NCI-H2171 treated with DMSO at 0.1 percent for 48 hours (cell line): ENCODE measurements at regions not wholly inside any gene's neighbourhood (a gene's known extent, or its start where the extent isn't known, plus 50 kb on each side); places are given as distances from the start of the nearest gene placed in this dataset.
"Not testable (repeated sequence)": the region's sequence is repeated elsewhere in the genome, so short reads cannot be mapped to it uniquely, and the experiment has no call there.

Source experiments
- DNase-seq: peaks from one replicate; lab custom pipeline; 2025; lab: John Stamatoyannopoulos, UW

DNA sequence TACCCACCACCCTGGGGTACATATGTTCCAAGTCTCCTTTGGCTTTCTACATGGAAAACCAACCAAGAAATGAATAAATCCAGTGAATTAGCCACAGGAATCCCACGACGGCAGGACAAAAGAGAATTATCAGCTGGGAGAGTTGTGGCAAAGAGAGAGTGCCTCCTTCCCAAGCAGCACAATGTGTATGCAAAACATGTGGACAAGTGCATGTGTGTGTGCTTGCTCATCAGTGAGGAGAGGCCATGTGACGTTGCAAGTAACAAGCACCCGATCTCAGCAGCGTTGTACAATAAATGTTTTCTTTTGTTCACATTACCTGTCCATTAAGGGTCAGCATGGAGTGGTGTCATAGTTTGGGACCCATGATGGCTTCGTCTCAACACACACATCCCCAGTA lies 50.0 kb upstream of the EMX2 start:
- no peak for DNase-seq

- DNase-seq, result no peak
Measured at GRCh38 chr10:117488004-117488403, 54.5 kb upstream of the EMX2 start.

DNA sequence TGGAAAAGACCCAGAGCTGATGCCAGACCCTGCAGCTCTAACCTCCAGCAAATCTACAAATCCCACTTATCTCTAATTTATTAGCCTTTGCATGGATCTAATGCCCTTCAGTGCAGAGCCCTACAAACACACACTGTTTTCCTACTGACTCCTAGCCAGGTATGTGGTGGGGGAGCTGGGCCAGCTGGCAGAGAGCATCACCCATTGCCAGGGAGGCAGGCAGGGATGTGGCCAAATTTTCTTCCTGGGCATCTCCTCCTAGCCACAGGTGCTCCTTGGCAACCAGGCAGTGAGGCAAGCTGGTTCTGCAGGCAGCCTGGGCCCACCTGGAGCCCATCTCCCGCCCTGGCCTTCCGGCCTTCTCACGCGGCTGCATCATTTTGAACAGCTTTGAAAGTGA lies 55.9 kb upstream of the EMX2 start:
- DNase-seq, result no peak

DNA sequence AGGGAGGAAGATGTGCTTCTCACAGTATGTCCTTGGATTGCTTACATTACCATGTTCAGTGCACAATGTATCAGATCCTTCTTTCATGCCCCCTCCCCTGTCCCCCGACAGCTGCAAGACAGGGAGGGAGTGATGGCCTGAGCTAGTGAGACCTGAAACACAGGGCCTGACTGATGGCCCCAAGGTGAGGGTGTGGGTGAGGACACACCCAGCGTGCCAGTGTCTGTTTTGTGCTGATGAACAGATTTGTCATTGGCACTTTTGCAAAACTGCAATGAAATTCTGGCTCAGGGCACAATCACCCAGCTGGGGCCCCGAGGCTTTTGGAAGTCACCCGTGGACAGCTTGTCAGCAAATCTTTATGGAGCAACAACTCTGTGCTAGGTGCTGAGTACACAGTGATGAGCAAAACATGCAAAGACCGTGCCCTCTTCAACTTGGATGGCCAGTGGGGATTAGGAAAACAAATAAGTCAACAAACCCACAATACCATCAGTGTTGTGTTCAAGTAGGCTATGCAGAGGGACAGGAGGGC lies 59.4 kb upstream of the EMX2 start:
- DNase-seq, result no peak

- DNase-seq, result not testable (repeated sequence)
Measured at GRCh38 chr10:117481011-117481410, 61.5 kb upstream of the EMX2 start.

- DNase-seq, result no peak
Measured at GRCh38 chr10:117480097-117480496, 62.4 kb upstream of the EMX2 start.

DNA sequence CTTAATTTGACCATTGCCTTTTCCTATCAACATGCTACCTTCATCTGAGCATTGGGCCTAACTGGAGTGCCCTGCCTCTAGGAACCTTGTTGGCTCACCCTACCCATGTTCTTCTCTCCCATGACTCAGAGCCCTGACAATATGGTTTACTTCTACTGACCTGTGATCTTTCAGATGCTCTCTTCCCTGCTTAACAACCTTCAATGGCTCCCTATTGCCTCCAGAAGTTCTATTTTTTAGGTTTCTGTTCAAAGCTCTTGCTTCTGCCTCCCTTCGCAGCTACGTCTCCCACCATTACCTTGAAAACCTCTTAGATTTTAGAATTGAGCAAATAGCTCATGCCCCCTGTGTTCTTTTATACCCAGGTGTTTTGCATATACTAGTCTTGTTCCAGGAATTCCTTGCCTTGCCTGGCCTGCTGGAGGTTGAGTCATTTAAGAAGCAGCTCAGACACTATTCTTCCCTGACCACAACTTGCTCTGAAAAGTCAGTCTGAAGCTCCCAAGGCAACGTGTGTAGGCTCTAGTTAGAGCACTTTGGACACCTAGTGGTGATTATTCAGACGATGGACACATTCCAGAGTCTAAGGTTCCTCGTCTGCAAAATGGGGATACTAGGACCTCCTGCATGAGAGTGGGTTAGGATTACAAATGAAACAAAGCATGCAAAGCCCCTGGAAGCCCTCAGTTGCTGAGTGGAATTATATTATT lies 64.4 kb upstream of the EMX2 start:
- no peak for DNase-seq

GRCh38 chr10:117477211-117477947 lies 65.2 kb upstream of the EMX2 start:
- no peak for DNase-seq

GRCh38 chr10:117476716-117477115 lies 65.8 kb upstream of the EMX2 start:
- peak; percentile 35 for DNase-seq

GRCh38 chr10:117476281-117476680 lies 66.3 kb upstream of the EMX2 start:
- no peak for DNase-seq

- DNase-seq, result no peak
Measured at GRCh38 chr10:117472872-117473271, 69.7 kb upstream of the EMX2 start.

- DNase-seq, result no peak
Measured at GRCh38 chr10:117471344-117471874, 71.1 kb upstream of the EMX2 start.

DNA sequence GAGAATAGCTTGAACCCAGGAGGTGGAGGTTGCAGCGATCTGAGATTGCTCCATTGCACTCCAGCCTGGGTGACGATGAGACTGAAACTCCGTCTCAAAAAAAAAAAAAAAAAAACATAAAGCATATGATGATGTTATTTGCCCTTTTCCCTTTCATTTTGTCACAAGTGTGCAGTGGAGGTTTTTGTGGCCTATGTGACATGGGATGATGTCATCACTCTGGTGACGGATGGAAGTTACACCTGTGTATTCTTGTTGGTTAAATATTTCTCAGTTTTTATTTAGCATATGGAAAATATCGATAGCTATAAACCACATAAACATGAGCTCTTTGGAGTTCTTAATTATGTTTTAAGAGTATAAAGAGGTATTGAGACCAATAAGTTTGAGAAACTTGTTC lies 71.8 kb upstream of the EMX2 start:
- DNase-seq, result no peak

GRCh38 chr10:117468665-117469064 lies 73.9 kb upstream of the EMX2 start:
- no peak for DNase-seq

GRCh38 chr10:117464176-117464575 lies 78.4 kb upstream of the EMX2 start:
- DNase-seq, result no peak

GRCh38 chr10:117463545-117463920 lies 79.0 kb upstream of the EMX2 start:
- DNase-seq, result no peak

DNA sequence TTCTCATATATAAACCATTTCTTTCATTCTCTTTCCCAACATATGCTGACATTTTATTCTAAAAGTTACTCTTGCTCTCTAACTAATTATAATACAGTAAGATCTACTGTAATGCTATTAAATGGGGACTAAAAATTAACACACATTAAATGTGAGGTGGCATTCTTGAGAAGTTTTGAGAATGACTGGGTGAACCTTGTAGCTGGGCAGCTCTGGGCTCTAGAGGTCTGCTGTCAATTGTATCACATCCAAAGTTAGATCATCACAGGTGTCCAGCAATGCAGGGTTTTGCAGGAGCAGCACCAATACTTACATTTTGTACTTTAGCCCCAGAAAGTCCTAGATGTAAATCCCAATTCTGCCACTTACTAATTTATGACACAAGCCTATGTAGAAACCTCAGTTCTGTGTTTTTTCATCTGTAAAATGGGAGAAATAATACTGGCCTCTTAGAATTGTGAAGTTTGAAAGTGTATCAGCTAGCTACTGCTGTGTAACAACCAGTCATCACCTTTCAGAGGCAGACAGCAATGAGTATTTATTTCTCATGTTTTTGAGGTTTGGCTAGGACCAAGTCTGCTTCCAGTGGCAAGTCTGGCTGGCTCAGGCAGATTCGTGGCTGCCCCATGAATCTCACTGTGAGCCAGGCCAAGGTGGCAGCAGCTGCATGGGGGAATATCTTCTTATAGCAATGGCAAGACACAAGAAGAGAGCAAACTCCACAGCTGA lies 79.6 kb upstream of the EMX2 start:
- DNase-seq, result no peak

DNA sequence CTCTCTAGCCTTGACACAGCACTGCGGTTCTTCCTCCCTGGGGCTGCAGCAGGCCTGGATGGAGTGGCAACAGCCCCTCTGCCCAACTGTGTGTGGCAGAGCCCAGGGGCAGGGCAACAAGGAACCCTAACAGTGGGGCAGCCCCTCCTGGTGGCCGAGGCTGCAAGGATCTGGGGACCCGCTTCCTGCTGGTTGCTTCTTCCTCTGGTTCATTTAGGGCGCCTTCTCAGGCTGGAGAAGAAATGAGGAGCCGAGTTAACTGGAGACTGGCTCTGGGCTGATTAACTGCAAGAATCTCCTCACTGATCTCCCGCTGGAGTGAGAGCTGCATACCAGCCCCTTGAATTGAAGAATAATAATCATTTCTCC lies 80.1 kb upstream of the EMX2 start:
- no peak for DNase-seq

DNA sequence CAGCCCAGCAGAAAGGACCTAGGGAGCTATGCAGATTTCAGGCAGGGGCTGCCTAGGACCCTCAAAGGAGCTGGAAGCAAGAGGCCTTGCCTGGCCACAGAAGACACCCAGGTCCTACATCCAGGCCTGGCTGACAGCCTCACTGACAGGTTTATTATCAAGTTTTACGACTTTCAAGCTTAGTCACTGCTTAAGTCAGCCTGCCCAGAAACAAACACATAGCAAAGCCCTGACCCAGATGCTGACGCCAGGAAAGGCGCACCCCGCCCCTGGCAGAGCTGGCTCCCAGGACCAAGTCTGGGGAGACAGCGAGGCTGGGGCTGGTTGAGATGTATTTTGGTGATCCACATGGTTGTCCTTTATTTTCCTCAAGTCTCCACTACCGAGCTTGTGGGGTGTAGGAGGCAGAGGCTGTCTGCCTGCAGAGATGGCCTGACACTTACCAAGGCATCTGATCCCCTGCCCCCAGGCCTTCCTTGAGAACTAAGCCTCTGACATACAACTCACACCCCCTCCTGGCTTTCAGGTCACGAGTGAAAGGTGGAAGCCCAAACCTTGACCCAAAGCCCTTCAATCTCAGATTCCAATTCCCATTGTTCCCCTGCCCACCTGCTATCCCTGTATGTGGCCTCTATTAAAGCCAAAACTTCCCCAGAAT lies 80.7 kb upstream of the EMX2 start:
- no peak for DNase-seq

- DNase-seq, result no peak
Measured at GRCh38 chr10:117460846-117461765, 81.4 kb upstream of the EMX2 start.

DNA sequence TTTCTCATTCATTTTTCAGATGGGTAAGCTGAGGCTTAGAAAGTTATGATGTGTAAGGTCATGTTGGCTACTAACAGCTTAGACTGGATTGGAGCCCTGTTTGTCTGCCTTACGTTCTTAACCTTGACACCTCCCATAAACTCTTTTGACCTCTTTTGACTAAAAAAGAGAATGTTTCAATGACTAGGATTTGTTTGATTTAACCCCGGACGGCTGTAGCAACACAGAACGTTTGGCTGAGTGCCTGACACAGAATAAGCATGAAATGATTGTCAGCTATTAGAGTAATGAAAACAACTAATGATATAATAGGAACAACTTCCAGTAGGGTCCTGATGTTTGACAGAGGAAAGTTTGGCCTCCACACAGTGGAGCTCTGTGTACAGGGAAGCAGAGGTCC lies 83.3 kb upstream of the PDZD8 start:
- no peak for DNase-seq
